Jurkat, Clone E6-1 (cell line): ENCODE measurements at regions not wholly inside any gene's neighbourhood (a gene's known extent, or its start where the extent isn't known, plus 50 kb on each side); places are given as distances from the start of the nearest gene placed in this dataset.
A peak's percentile ranks its signal among the peaks of the same experiment; 100 is the strongest.

Source experiments
- DNase-seq: peaks from one replicate; pipeline ENCODE4 v3.0.0-alpha.2; 2011; ENCODE audit warnings: low read depth, low spot score
- H3K4me3 ChIP-seq: 2 replicates; pipeline ENCODE4 v1.5.1; 2011; ENCODE audit warnings: mild to moderate bottlenecking, low read length, control low read depth, moderate library complexity

- DNase-seq = peak; percentile 36
- no peak overlapping the region for H3K4me3 ChIP-seq
These were observed 67.7 kb upstream of the GCM1 start for GRCh38 chr6:53216301-53216700.

GRCh38 chr6:53214172-53214571 lies 65.5 kb upstream of the GCM1 start:
- H3K4me3 ChIP-seq = no peak overlapping the region

DNA sequence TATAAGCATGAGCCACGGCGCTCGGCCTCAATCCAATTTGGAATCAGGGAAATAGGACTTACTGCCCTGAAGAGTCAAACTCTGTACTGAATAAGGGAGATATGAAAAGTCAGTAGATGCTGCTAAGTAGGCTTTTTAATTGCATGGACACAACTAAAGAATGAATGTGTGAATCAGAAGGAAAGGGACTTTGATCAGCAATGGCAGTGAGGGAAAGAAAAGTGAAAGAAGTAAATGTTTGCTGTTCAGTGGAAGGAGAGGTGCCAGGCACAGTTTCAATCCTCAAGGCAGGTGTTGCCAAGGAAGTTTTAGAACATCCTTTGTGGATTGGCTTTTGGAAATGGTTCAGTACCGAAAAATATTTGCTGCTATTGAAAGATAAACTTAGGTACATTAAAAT lies 62.2 kb upstream of the GCM1 start:
- DNase-seq = no peak
- no peak overlapping the region for H3K4me3 ChIP-seq

More at GRCh38 chr6:53214172-53214571, 65.5 kb upstream of the GCM1 start:
- DNase-seq = no peak

DNA sequence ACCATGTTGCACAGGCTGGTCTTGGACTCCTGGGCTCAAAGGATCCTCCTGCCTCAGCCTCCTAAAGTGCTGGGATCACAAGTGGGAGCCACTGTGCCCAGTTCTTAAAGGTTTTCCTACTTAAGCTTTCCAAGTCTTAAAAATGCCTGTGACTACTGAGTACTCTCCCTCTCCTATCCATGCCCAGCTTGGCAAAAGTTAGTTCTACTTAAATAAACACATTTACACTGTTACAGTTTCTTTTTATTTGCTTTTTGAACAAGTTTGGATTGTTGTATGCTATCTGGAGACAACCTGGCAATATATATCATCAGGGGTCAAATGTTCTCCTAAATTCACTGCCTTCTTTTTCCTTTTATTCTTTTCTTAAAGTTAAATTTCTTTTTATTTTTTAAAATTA lies 61.0 kb upstream of the GCM1 start:
- no peak overlapping the region for H3K4me3 ChIP-seq
- no peak for DNase-seq

DNA sequence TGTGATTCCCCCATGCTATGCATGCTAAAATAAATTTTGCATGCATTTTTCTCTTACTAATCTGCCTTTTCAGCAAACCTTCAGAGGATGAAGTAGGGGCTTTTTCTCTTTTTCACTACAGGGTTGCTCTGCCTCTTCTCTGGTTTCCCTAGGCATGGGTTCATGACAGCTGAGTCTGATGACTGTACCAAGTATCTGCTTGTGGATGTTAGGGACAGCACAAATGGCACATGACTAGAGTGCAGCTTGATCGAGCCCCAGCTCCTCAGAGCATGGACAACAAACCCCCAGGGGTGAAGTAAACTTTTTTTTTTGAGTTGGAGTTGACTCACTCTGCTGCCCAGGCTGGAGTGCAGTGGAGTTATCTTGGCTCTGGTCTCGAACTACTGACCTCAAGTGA lies 57.1 kb upstream of the GCM1 start:
- DNase-seq = no peak
- no peak overlapping the region for H3K4me3 ChIP-seq

DNA sequence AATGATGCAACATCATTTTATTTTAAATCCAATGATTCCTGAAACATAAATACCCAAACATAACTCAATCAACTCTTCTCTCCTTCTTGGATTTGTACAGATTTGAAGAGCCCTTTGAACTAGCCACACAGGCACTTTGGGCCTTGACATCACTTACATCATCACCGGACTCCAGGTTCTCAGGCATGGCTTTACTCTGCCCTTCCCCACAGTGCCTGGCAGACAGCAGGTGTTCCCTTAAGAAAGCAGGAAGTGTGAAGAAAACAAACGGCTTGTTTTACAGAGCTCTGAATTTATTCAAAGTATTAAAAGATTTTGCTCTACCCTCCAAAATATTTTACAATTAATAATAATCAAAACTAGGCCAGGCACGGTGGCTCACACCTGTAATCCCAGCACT lies 54.8 kb upstream of the GCM1 start:
- DNase-seq = no peak
- no peak overlapping the region for H3K4me3 ChIP-seq

DNA sequence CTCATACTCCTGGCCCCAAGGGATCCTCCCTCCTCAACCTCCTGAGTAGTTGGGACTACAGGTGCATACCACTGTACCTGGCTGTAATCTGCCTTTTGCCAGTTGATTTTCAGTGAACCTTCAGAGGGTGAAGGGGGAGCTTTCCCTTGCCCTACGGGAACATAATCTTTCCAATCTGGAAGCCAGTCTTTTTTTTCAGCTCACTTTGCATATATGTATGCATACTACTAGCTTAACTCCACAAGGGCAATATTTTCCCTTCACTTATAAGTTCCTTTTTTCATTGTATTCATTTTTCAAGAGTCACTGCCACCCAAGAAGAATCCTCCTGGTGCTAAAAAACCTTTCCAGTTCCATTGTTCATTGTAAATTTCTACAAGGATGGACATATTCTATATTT lies 53.4 kb upstream of the GCM1 start:
- no peak overlapping the region for H3K4me3 ChIP-seq
- no peak for DNase-seq

- no peak for DNase-seq
- H3K4me3 ChIP-seq = no peak overlapping the region
These were observed 52.6 kb upstream of the GCM1 start for GRCh38 chr6:53201270-53201669.

GRCh38 chr6:53199765-53200164 lies 51.1 kb upstream of the GCM1 start:
- no peak overlapping the region for H3K4me3 ChIP-seq
- DNase-seq = no peak

GRCh38 chr6:53199156-53199555 lies 50.5 kb upstream of the GCM1 start:
- no peak for DNase-seq

More at GRCh38 chr6:53199156-53199555, 50.5 kb upstream of the GCM1 start:
- H3K4me3 ChIP-seq = no peak overlapping the region
